Duodenal mucosa (tissue), 2 donors: ENCODE measurements at regions not wholly inside any gene's neighbourhood (a gene's known extent, or its start where the extent isn't known, plus 50 kb on each side); places are given as distances from the start of the nearest gene placed in this dataset.

Experiments used
- H3K27ac ChIP-seq: one replicate; pipeline ENCODE4 v1.7.0; 2013; ENCODE audit warnings: low read depth, low read length
- H3K27me3 ChIP-seq, 2 donors: one replicate each; pipeline ENCODE4 v1.7.0; 2013; ENCODE audit warnings: low read length in 2 of 2, control low read depth in 1 of 2; ENCODE audit not compliant: insufficient read depth in 2 of 2, control insufficient read depth in 1 of 2
- H3K36me3 ChIP-seq, 2 donors: one replicate each; pipeline ENCODE4 v1.7.0; 2013; ENCODE audit warnings: low read length in 2 of 2, control low read depth in 1 of 2; ENCODE audit not compliant: insufficient read depth in 2 of 2, control insufficient read depth in 1 of 2
- H3K4me1 ChIP-seq, 2 donors: one replicate each; pipeline ENCODE4 v1.7.0; 2013; ENCODE audit warnings: low read length in 2 of 2, control low read depth in 1 of 2; ENCODE audit not compliant: insufficient read depth in 2 of 2, control insufficient read depth in 1 of 2
- H3K4me3 ChIP-seq, 2 donors: one replicate each; pipeline ENCODE4 v1.7.0; 2013; ENCODE audit warnings: low read length in 2 of 2, low read depth in 1 of 2
- H3K9ac ChIP-seq, 2 donors: one replicate each; pipeline ENCODE4 v1.7.0; 2013; ENCODE audit warnings: low read length in 2 of 2, low read depth in 1 of 2
- H3K9me3 ChIP-seq, 2 donors: one replicate each; pipeline ENCODE4 v1.7.0; 2013; ENCODE audit warnings: low read length in 2 of 2, control low read depth in 1 of 2; ENCODE audit not compliant: control insufficient read depth in 1 of 2

DNA sequence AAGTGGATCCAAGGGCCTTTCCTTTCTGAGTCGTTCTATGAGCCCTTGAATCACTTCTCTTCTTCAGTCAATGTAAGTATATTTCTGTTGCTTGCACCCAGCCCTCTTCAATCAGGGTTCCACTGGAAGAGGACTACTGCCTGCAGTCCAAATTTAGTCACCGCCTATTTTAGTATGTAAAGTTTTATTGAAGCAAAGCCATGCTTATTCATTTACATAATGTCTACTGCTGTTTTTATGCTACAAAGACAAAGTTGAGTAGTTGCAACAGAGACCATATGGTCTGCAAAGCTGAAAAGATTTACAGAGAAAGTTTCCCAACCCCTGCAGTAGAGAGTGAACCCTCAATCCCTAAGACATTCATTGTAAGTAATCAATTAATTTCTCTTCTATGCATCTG is 332.5 kb upstream of the TNP1 start:
- no peak overlapping the region for H3K9ac ChIP-seq
- no peaks in the 10 kb centered on the region for H3K4me1 ChIP-seq
- H3K27ac ChIP-seq: no peak overlapping the region
- H3K9me3 ChIP-seq: no peaks in the 10 kb centered on the region
- no peak overlapping the region for H3K4me3 ChIP-seq
- no peaks in the 10 kb centered on the region for H3K36me3 ChIP-seq
- no peaks in the 10 kb centered on the region for H3K27me3 ChIP-seq

DNA sequence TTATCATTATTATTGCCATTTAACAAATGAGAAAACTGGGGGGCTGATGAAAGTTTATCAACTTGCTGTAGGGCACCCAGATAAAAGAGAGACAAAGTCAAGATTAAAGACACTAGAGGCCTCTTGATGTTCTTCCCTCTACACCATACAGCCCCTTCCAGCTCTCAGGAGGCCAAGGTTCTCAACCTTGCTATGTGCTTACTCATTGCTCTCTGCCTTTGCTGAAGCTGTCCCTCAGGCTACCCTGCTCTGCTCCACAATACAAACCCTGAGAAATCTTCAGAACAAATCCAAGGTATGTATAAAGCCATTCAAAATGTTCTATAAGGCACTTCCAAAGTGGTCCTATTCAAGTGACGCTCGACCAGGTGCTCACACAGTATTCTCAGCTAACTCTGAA is 329.9 kb upstream of the TNP1 start:
- Histone ChIP-seq H3K9me3 (no peaks in the 10 kb centered on the region), H3K4me3 (no peak overlapping the region), H3K4me1 (no peaks in the 10 kb centered on the region), H3K9ac (no peak overlapping the region), H3K27ac (no peak overlapping the region), H3K27me3 (no peaks in the 10 kb centered on the region), H3K36me3 (no peaks in the 10 kb centered on the region)

DNA sequence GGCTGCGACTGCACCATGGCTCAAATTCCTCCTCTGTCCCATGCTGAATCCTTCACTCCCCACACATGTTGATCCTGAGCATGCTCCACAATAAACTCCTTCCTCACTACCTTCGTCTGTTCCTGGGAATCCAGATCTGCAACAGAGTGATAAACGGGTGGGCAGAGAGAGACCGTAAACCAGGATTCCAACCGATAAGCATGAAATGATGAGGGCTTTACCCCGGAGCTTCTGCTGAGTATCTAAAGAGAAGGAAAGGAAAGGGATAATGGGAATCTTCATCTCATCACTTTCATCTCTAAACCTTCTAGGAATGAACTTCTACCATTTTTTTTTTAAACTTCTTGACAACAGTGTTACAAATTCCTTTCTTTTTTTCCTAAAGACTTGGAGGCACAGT is 329.3 kb upstream of the TNP1 start:
- Histone ChIP-seq H3K9ac (no peak overlapping the region), H3K9me3 (no peaks in the 10 kb centered on the region), H3K4me1 (no peaks in the 10 kb centered on the region), H3K27me3 (no peaks in the 10 kb centered on the region), H3K36me3 (no peaks in the 10 kb centered on the region), H3K4me3 (no peak overlapping the region), H3K27ac (no peak overlapping the region)

DNA sequence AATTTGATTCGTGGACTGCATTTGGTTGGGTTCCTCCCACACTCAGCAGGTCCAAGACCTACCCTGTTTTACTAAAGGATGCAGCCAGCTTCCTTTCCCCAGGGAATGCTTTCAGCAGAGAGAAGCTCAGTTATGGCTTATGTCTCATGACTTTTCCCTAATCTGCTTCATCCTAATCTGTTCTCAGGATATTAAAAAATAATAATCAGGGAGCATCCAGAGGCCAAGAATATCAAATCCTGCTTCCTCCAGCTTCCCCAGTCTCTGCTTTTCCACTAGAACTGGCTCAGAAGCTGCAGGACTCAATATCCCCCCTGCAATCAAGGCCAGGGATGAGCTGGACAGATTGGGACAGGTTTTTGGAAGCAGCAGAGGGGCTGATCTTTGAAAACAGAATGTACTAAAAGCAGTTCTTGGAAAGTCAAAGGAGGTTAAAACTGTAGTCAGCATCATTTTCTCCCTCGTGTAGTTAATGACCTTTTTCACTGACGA is 326.9 kb upstream of the TNP1 start:
- Histone ChIP-seq H3K4me1 (no peaks in the 10 kb centered on the region), H3K9ac (no peak overlapping the region), H3K4me3 (no peak overlapping the region), H3K27me3 (no peaks in the 10 kb centered on the region), H3K9me3 (no peaks in the 10 kb centered on the region), H3K27ac (no peak overlapping the region), H3K36me3 (no peaks in the 10 kb centered on the region)

DNA sequence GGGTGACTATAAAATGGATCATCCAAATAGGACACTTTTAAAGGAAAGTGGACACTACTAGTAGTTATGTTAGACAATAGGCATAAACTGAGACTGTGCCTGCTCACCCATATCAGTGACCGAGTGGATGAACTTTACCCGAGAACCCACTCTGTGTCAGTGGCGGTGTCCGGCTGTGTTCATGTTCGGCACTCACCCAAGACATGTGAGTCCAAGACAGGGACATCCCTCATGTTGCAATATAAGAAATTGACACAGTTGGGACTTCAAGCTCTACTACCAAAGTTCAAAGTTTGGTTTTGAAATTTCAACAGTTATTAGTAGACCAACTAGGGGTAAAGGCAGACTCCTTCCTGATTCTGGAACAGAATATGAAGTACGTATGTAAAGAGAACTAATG is 326.3 kb upstream of the TNP1 start:
- no peak overlapping the region for H3K4me3 ChIP-seq
- no peak overlapping the region for H3K9ac ChIP-seq
- H3K27ac ChIP-seq: no peak overlapping the region
- H3K9me3 ChIP-seq: no peaks in the 10 kb centered on the region
- H3K4me1 ChIP-seq: no peaks in the 10 kb centered on the region
- no peaks in the 10 kb centered on the region for H3K36me3 ChIP-seq
- no peaks in the 10 kb centered on the region for H3K27me3 ChIP-seq

DNA sequence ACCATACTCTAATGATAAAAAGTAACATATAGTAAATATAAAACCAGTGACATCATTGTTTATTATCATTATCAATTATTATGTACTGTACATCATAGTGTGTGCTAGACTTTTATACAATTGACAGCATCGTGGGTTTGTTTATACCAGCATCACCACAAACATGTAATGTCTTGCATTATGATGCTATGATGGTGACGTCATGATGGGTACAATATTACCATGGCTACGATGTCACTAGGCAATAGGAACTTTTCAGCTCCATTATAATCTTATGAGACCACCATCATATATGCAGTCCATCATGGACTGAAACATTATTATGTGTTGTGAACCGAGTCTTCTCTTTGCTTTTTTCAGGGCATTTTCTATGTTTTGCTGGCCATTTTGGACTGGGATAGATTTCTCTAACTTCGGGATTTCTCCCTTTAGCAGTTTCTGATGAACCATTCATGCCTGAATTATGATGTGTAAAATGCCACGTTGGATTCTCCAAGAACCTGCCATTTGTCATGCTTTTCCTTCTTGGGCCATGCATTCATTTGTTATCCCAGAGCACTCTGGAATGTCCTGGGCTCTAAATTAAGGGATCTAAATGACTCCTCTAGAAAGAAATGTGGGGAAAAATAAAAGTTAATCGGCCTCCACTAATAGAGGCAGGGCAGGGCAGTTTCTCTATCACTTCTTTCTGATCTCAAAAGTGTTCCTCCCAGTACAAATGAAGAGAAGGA is 325.6 kb upstream of the TNP1 start:
- Histone ChIP-seq H3K4me3 (no peak overlapping the region), H3K27me3 (no peaks in the 10 kb centered on the region), H3K36me3 (no peaks in the 10 kb centered on the region), H3K9ac (no peak overlapping the region), H3K9me3 (no peaks in the 10 kb centered on the region), H3K4me1 (no peaks in the 10 kb centered on the region), H3K27ac (no peak overlapping the region)

DNA sequence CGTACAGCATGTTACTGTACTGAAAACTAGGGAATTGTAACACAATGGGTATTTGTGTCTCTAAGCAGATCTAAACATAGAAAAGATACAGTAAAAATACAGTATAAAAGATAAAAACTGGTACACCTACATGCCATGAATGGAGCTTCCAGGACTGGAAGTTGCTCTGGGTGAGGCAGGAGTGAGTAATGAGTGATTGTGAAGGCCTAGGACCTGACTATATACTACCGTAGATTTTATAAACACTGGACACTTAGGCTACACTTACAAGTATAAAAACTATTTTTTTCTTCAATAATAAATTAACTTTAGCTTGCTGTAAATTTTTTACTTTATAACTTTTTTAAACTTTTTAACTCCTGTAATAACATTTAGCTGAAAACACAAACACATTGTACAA is 324.4 kb upstream of the TNP1 start:
- H3K4me3 ChIP-seq: no peak overlapping the region
- H3K27ac ChIP-seq: no peak overlapping the region
- no peaks in the 10 kb centered on the region for H3K27me3 ChIP-seq
- H3K9ac ChIP-seq: no peak overlapping the region
- H3K9me3 ChIP-seq: no peaks in the 10 kb centered on the region
- no peaks in the 10 kb centered on the region for H3K4me1 ChIP-seq
- no peaks in the 10 kb centered on the region for H3K36me3 ChIP-seq

DNA sequence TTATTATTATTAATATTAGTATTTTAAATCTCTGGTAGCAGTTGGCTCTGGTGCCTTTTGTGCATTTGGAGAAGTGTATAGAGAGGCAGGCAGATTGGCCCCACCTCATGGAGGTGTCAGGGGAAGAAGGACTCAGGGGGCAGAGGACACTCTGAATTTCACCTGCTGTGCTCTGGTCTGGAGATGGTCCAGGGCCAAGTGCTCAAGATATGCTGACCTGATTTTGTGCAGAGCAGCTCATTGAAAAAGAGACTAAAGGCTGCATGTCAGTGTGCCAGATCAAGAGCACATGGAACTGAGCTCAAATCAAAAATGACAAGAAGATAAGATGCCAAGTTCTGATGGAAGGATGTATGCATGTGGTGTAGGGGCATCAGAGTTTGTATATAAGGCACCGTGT is 323.6 kb upstream of the TNP1 start:
- H3K4me3 ChIP-seq: no peak overlapping the region
- no peaks in the 10 kb centered on the region for H3K9me3 ChIP-seq
- H3K4me1 ChIP-seq: no peaks in the 10 kb centered on the region
- no peak overlapping the region for H3K27ac ChIP-seq
- H3K27me3 ChIP-seq: no peaks in the 10 kb centered on the region
- H3K9ac ChIP-seq: no peak overlapping the region
- no peaks in the 10 kb centered on the region for H3K36me3 ChIP-seq

DNA sequence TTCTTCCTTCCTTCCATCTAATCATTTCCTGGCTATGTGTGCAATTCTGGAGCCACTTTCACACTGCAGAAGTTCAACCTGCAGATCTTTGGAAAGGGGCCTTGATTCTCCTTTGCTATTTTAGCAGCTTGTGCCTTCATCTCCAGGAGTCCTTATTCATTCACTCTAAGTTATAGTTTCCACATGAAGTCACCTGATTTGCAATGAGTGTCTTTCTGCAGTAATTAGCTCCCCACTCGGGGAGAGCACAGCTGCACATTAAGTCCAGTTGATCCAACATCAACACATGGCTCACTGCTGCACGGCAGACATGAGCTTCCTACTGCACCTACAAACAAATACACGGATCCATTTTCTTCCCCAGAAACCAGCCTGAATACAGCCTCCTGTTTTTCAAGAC is 323.1 kb upstream of the TNP1 start:
- Histone ChIP-seq H3K4me3 (no peak overlapping the region), H3K9me3 (no peaks in the 10 kb centered on the region), H3K4me1 (no peaks in the 10 kb centered on the region), H3K27me3 (no peaks in the 10 kb centered on the region), H3K9ac (no peak overlapping the region), H3K36me3 (no peaks in the 10 kb centered on the region), H3K27ac (no peak overlapping the region)

DNA sequence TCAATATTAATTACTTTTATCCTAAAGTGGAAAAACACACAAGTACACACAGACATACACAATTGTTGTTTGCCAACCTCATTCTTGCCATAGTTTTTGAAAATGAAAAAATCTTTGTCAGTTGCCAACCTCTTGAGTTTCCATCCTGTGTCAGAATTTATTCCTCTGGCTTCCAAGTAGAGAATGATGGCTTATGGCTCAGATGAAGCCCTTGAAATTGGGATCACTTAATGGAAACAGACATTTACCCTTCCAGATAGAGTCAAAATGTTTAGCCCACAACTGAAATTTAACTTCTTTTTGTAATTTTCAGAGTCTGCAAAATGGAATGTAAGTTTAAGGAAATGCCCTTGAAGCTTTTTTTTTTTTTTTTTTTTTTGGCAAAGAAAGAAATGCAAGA is 321.6 kb upstream of the TNP1 start:
- no peak overlapping the region for H3K27ac ChIP-seq
- no peaks in the 10 kb centered on the region for H3K27me3 ChIP-seq
- H3K9ac ChIP-seq: no peak overlapping the region
- no peaks in the 10 kb centered on the region for H3K36me3 ChIP-seq
- H3K9me3 ChIP-seq: no peaks in the 10 kb centered on the region
- H3K4me1 ChIP-seq: no peaks in the 10 kb centered on the region
- no peak overlapping the region for H3K4me3 ChIP-seq

DNA sequence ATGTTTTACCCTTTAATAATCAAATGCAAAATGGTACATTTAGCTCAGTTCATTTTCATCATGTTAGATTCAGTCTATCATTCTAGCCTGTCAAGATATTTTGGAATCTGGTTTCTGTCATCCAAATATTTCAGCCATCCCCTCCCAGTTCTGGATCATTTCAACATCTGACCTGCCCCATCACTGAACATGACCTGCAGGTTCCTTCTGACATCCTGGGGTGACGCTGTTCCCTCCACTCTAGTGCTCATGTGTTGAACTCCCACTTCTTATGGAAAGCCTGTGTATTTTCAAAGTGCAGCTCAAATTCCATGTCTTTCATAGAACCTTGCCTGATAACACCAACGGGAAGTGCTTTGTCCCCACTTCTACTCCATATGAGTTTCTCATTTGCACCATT is 320.0 kb upstream of the TNP1 start:
- Histone ChIP-seq H3K9ac (no peak overlapping the region), H3K27ac (no peak overlapping the region), H3K4me1 (no peaks in the 10 kb centered on the region), H3K4me3 (no peak overlapping the region), H3K36me3 (no peaks in the 10 kb centered on the region), H3K27me3 (no peaks in the 10 kb centered on the region), H3K9me3 (peaks cover 0 to 4% of the 10 kb centered on the region in 2 donors)
